ENCODE measurements at regions not wholly inside any gene's neighbourhood (a gene's known extent, or its start where the extent isn't known, plus 50 kb on each side); places are given as distances from the start of the nearest gene placed in this dataset.

DNA sequence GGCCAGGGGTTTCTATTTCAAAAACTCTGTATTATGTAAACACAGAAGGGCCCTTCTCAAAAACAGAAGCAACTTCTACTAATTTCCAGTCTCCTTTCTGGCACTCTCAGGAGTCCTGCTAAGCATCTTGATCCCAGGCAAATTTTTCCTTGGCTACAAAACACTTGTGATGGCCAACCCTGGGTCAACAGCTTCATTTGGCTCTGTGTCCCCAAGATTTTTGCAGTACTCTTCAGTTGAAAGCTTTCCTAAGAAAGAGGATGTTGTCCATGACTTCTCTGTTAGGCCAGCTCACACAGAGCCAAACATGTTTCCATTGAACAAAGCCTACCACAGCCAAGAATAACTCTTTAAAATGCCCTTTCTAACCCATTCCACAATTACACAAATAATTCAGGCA, 99.0 kb upstream of the EGR2 start:
- TF ChIP-seq YY1 (IDR thresholded peaks at IDR 0.05; ENCODE audit: low read depth) (no peak), EGR1 (IDR thresholded peaks at IDR 0.05) (no peak), TEAD4 (IDR thresholded peaks at IDR 0.05) (no peak), RAD21 (IDR thresholded peaks at IDR 0.05; ENCODE audit: low read depth) (no peak), CEBPB (IDR thresholded peaks at IDR 0.05) (no peak)
- TF ChIP-seq, protein P1, sequence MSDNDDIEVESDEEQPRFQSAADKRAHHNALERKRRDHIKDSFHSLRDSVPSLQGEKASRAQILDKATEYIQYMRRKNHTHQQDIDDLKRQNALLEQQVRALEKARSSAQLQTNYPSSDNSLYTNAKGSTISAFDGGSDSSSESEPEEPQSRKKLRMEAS (IDR thresholded peaks at IDR 0.05), result no peak
- TF ChIP-seq, protein P2, sequence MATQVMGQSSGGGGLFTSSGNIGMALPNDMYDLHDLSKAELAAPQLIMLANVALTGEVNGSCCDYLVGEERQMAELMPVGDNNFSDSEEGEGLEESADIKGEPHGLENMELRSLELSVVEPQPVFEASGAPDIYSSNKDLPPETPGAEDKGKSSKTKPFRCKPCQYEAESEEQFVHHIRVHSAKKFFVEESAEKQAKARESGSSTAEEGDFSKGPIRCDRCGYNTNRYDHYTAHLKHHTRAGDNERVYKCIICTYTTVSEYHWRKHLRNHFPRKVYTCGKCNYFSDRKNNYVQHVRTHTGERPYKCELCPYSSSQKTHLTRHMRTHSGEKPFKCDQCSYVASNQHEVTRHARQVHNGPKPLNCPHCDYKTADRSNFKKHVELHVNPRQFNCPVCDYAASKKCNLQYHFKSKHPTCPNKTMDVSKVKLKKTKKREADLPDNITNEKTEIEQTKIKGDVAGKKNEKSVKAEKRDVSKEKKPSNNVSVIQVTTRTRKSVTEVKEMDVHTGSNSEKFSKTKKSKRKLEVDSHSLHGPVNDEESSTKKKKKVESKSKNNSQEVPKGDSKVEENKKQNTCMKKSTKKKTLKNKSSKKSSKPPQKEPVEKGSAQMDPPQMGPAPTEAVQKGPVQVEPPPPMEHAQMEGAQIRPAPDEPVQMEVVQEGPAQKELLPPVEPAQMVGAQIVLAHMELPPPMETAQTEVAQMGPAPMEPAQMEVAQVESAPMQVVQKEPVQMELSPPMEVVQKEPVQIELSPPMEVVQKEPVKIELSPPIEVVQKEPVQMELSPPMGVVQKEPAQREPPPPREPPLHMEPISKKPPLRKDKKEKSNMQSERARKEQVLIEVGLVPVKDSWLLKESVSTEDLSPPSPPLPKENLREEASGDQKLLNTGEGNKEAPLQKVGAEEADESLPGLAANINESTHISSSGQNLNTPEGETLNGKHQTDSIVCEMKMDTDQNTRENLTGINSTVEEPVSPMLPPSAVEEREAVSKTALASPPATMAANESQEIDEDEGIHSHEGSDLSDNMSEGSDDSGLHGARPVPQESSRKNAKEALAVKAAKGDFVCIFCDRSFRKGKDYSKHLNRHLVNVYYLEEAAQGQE (IDR thresholded peaks at IDR 0.05; ENCODE audit: low read depth), result no peak
